Spleen (tissue), 11 donors: ENCODE measurements at regions not wholly inside any gene's neighbourhood (a gene's known extent, or its start where the extent isn't known, plus 50 kb on each side); places are given as distances from the start of the nearest gene placed in this dataset.

Experiments
- DNase-seq: peaks from one replicate; pipeline ENCODE4 v3.0.0-alpha.2; 2020
- H3K27ac ChIP-seq, 8 donors: fragments of 200-600 bp; sonication (generic) in 7 of 8; 1 replicate in 4 of 8; 2 replicates in 4 of 8; pipeline versions ENCODE4 v1.5.0 to v1.8.0; 2016 to 2021; ENCODE audit warnings: inconsistent platforms in 4 of 8, mild to moderate bottlenecking in 4 of 8, moderate library complexity in 1 of 8
- H3K27me3 ChIP-seq, 7 donors: fragments of 200-600 bp; sonication (generic) in 6 of 7; replicated peaks in 1 of 7; 1 replicate in 4 of 7; 2 replicates in 3 of 7; pipeline versions ENCODE4 v1.5.0 to v1.8.0; 2016 to 2021; ENCODE audit warnings: inconsistent platforms in 3 of 7, mild to moderate bottlenecking in 1 of 7
- H3K36me3 ChIP-seq, 6 donors: fragments of 200-600 bp; sonication (generic) in 5 of 6; 1 replicate in 4 of 6; 2 replicates in 2 of 6; pipeline versions ENCODE4 v1.5.0 to v1.8.0; 2016 to 2021; ENCODE audit warnings: inconsistent platforms in 2 of 6
- H3K4me1 ChIP-seq, 6 donors: fragments of 200-600 bp; sonication (generic) in 5 of 6; 1 replicate in 3 of 6; 2 replicates in 3 of 6; pipeline versions ENCODE4 v1.5.0 to v1.8.0; 2016 to 2021; ENCODE audit warnings: inconsistent platforms in 3 of 6
- H3K4me3 ChIP-seq, 8 donors: fragments of 200-600 bp; sonication (generic) in 7 of 8; 1 replicate in 4 of 8; 2 replicates in 4 of 8; pipeline versions ENCODE4 v1.5.0 to v1.8.0; 2016 to 2021; ENCODE audit warnings: inconsistent platforms in 4 of 8, mild to moderate bottlenecking in 4 of 8, moderate library complexity in 2 of 8
- H3K9me3 ChIP-seq, 8 donors: fragments of 200-600 bp; sonication (generic) in 7 of 8; 1 replicate in 4 of 8; 2 replicates in 4 of 8; pipeline versions ENCODE4 v1.5.0 to v1.8.0; 2016 to 2021; ENCODE audit warnings: inconsistent platforms in 4 of 8
- CTCF ChIP-seq, 11 experiments: fragments of 200-600 bp in 7 of 11; fragments of 450-650 bp in 4 of 11; sonication (generic) in 4 of 11; IDR thresholded peaks in 8 of 11; conservative IDR thresholded peaks in 3 of 11; 1 replicate in 7 of 11; 2 replicates in 4 of 11; pipeline versions ENCODE4 v1.4.0 to v1.8.0; 2016 to 2021; ENCODE audit warnings: antibody characterized with exemption in 11 of 11, inconsistent platforms in 4 of 11, mild to moderate bottlenecking in 1 of 11
- POLR2A ChIP-seq, 3 donors: fragments of 450-650 bp; IDR thresholded peaks; one replicate each; pipeline ENCODE4 v1.5.1; 2017; ENCODE audit warnings: antibody characterized with exemption in 3 of 3, mild to moderate bottlenecking in 1 of 3
- POLR2AphosphoS5 ChIP-seq, 3 donors: sonication (generic); formaldehyde crosslinking; IDR thresholded peaks; one replicate each; pipeline ENCODE4 v1.5.1; 2017; ENCODE audit warnings: antibody characterized with exemption in 3 of 3
- WGBS, 5 donors: extraction: QIAGEN DNeasy Blood & Tissue Kit in 3 of 5; methylation state at CpG; one replicate each; pipeline versions ENCODE4 v1.1.5 to v1.1.7; 2013 to 2018; 5-methylcytosine and 5-hydroxymethylcytosine counted together
- intact Hi-C: fragments of 100-400 bp; cut with DNase I; formaldehyde crosslinking; loops from one replicate; pipeline ENCODE4 v1.15.0; 2023; ENCODE audit warnings: low total_unique reads
- donor health status: healthy with polysubstance abuse.
- donor health status: DM: no; HTN: no; CAD: no; lungs with moderate emphysema.
- donor health status: DM: no; HTN: no; CAD: no.
- donor health status: Bipolar disorder and iron deficiency.
- donor health status: healthy.
- donor health status: DM: no; HTN: no; CAD: no.
- donor health status: DM: yes; HTN: yes; CAD: no.

GRCh38 chr4:41321216-41321945 lies 64.7 kb downstream of the UCHL1 start:
- H3K36me3 ChIP-seq: no peaks in the 10 kb centered on the region
- no peak overlapping the region for H3K4me3 ChIP-seq
- intact Hi-C loops: no loop called here
- TF ChIP-seq CTCF (IDR thresholded peaks at IDR 0.05 in 8 of 11, conservative IDR thresholded peaks at IDR 0.05 in 3 of 11): no peak
- no peak for TF ChIP-seq POLR2AphosphoS5 (IDR thresholded peaks at IDR 0.05)
- no peak for TF ChIP-seq POLR2A (IDR thresholded peaks at IDR 0.05)
- H3K27me3 ChIP-seq: no peaks in the 10 kb centered on the region
- DNase-seq: no peak
- no peak overlapping the region for H3K27ac ChIP-seq
- H3K4me1 ChIP-seq: no peaks in the 10 kb centered on the region
- peaks cover 0 to 6% (median 0%) of the 10 kb centered on the region in 8 donors for H3K9me3 ChIP-seq

GRCh38 chr4:41322617-41323016 lies 65.9 kb downstream of the UCHL1 start:
- no peak for DNase-seq
- TF ChIP-seq POLR2A (IDR thresholded peaks at IDR 0.05): no peak
- no peak for TF ChIP-seq CTCF (IDR thresholded peaks at IDR 0.05 in 8 of 11, conservative IDR thresholded peaks at IDR 0.05 in 3 of 11)
- no peak for TF ChIP-seq POLR2AphosphoS5 (IDR thresholded peaks at IDR 0.05)
- no peaks in the 10 kb centered on the region for H3K36me3 ChIP-seq
- no peak overlapping the region for H3K4me3 ChIP-seq
- WGBS, 5 donors: 57 to 80% (median 74%) methylated on average over 4 of the region's 4 CpGs
- intact Hi-C loops: no loop called here
- no peaks in the 10 kb centered on the region for H3K27me3 ChIP-seq
- H3K4me1 ChIP-seq: no peaks in the 10 kb centered on the region
- H3K27ac ChIP-seq: no peak overlapping the region
- peaks cover 0 to 6% (median 0%) of the 10 kb centered on the region in 8 donors for H3K9me3 ChIP-seq

- intact Hi-C loops: no loop called here
- TF ChIP-seq POLR2AphosphoS5 (IDR thresholded peaks at IDR 0.05) (no peak), POLR2A (IDR thresholded peaks at IDR 0.05) (no peak), CTCF (IDR thresholded peaks at IDR 0.05 in 8 of 11, conservative IDR thresholded peaks at IDR 0.05 in 3 of 11) (no peak)
- DNase-seq: no peak
Observed at GRCh38 chr4:41323179-41323578, 66.5 kb downstream of the UCHL1 start.

GRCh38 chr4:41323706-41324105 lies 67.0 kb downstream of the UCHL1 start:
- WGBS, 5 donors: 92 to 98% (median 95%) methylated on average over 2 of the region's 2 CpGs
- peaks cover 0 to 6% (median 0%) of the 10 kb centered on the region in 8 donors for H3K9me3 ChIP-seq
- H3K36me3 ChIP-seq: no peaks in the 10 kb centered on the region
- H3K27me3 ChIP-seq: no peaks in the 10 kb centered on the region
- no peak overlapping the region for H3K4me3 ChIP-seq
- intact Hi-C loops: no loop called here
- H3K4me1 ChIP-seq: no peaks in the 10 kb centered on the region
- DNase-seq: no peak
- no peak overlapping the region for H3K27ac ChIP-seq
- TF ChIP-seq POLR2AphosphoS5 (IDR thresholded peaks at IDR 0.05): no peak
- TF ChIP-seq POLR2A (IDR thresholded peaks at IDR 0.05): no peak
- TF ChIP-seq CTCF (IDR thresholded peaks at IDR 0.05 in 8 of 11, conservative IDR thresholded peaks at IDR 0.05 in 3 of 11): no peak

More at GRCh38 chr4:41323179-41323578, 66.5 kb downstream of the UCHL1 start:
- no peaks in the 10 kb centered on the region for H3K36me3 ChIP-seq
- H3K4me1 ChIP-seq: no peaks in the 10 kb centered on the region
- H3K27ac ChIP-seq: no peak overlapping the region
- WGBS, 5 donors: 75 to 97% (median 94%) methylated on average over 1 of the region's 1 CpG
- H3K9me3 ChIP-seq: peaks cover 0 to 6% (median 0%) of the 10 kb centered on the region in 8 donors
- no peak overlapping the region for H3K4me3 ChIP-seq
- H3K27me3 ChIP-seq: no peaks in the 10 kb centered on the region
